ENCODE measurements at regions not wholly inside any gene's neighbourhood (a gene's known extent, or its start where the extent isn't known, plus 50 kb on each side); places are given as distances from the start of the nearest gene placed in this dataset.

- TF ChIP-seq, protein P1, sequence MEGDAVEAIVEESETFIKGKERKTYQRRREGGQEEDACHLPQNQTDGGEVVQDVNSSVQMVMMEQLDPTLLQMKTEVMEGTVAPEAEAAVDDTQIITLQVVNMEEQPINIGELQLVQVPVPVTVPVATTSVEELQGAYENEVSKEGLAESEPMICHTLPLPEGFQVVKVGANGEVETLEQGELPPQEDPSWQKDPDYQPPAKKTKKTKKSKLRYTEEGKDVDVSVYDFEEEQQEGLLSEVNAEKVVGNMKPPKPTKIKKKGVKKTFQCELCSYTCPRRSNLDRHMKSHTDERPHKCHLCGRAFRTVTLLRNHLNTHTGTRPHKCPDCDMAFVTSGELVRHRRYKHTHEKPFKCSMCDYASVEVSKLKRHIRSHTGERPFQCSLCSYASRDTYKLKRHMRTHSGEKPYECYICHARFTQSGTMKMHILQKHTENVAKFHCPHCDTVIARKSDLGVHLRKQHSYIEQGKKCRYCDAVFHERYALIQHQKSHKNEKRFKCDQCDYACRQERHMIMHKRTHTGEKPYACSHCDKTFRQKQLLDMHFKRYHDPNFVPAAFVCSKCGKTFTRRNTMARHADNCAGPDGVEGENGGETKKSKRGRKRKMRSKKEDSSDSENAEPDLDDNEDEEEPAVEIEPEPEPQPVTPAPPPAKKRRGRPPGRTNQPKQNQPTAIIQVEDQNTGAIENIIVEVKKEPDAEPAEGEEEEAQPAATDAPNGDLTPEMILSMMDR (IDR thresholded peaks at IDR 0.05) = no peak
- TF ChIP-seq POLR2A (IDR thresholded peaks at IDR 0.05) = no peak
Observed at GRCh38 chr10:53469383-53469782, 696.8 kb upstream of the MBL2 start.
